GM20000 (cell line): ENCODE measurements at regions not wholly inside any gene's neighbourhood (a gene's known extent, or its start where the extent isn't known, plus 50 kb on each side); places are given as distances from the start of the nearest gene placed in this dataset.

Source experiments
- DNase-seq: peaks from one replicate; pipeline ENCODE4 v3.0.0; 2012; ENCODE audit warnings: low spot score
- CTCF ChIP-seq: IDR thresholded peaks from 2 replicates; pipeline ENCODE4 v1.5.1; 2012; ENCODE audit warnings: mild to moderate bottlenecking, control low read depth; ENCODE audit errors: extremely low read depth, missing control alignments

- TF ChIP-seq CTCF: no peak
- no peak for DNase-seq
Measured at GRCh38 chr18:41315134-41315533, 639.9 kb upstream of the PIK3C3 start.

- DNase-seq: no peak
- TF ChIP-seq CTCF: no peak
Measured at GRCh38 chr18:41311571-41312547, 643.2 kb upstream of the PIK3C3 start.

DNA sequence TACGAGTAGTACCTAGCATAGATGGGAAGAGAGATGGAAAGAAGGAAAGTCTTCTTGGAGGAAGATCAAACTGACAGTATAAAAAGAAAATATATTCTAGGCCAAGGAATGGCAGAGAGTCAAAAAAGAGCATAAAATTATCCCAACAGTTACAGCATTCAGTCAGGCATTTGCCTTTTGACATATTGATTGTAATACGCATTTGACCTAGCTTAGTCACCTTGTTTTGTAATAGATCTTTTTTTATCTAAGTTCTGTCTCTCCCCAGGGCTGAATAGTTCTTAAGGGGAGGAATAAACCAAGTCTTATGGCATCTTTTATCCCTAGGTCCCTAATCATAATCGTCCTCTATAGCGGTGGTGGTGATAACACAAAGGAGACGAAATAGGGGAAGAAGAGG, 657.3 kb upstream of the PIK3C3 start:
- TF ChIP-seq CTCF: no peak
- DNase-seq: no peak

GRCh38 chr18:41269294-41269693, 685.7 kb upstream of the PIK3C3 start:
- TF ChIP-seq CTCF: no peak
- no peak for DNase-seq

GRCh38 chr18:41268271-41268670, 686.8 kb upstream of the PIK3C3 start:
- no peak for TF ChIP-seq CTCF
- no peak for DNase-seq

DNA sequence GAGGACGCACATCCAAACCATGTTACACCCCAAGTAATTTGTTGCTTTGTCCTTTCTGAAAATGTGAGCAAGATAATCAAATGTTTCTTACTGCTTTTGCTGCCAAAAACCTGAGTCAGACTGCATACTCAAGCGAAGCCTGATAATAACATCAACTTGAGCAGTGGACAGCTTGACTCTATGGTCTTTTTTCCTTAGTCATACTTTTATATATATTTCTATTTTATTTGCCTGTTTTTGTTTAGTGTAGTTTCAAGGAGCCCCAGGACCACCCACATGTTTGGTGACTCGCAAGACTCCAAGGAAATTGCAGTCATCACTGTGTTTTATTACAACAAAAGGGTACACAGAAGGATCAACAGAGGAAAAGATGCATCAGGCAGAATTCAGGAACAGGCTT, 688.4 kb upstream of the PIK3C3 start:
- DNase-seq: no peak
- TF ChIP-seq CTCF: no peak

DNA sequence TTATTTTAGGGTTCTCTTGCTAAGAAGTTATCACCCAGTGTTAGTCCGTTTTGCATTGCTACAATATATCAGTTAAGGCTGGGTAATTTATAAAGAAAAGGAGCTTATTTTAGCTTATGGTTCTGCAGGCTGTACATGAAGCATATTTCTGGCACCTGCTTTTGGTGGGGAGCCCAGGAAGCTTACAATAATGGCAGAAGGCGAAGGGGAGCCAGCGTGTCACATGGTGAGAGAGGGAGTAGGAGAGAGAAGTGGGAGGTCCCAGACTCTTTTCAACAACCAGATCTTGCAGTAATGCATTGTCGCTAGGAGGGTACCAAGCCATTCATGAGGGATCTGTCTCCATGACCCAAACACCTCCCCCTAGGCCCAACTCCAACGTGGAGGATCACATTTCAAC, 688.8 kb upstream of the PIK3C3 start:
- DNase-seq: no peak
- no peak for TF ChIP-seq CTCF
